ENCODE measurements at regions not wholly inside any gene's neighbourhood (a gene's known extent, or its start where the extent isn't known, plus 50 kb on each side); places are given as distances from the start of the nearest gene placed in this dataset.

- DNase-seq (ENCODE audit: low read depth), result no peak
Measured at GRCh38 chr6:152859225-152859624, 108.6 kb downstream of the VIP start.

GRCh38 chr6:152863618-152864326 is 113.2 kb downstream of the VIP start:
- no peak overlapping the region for H3K4me3 ChIP-seq (ENCODE audit: control insufficient read depth, low read depth, low read length)
- TF ChIP-seq, protein P1, sequence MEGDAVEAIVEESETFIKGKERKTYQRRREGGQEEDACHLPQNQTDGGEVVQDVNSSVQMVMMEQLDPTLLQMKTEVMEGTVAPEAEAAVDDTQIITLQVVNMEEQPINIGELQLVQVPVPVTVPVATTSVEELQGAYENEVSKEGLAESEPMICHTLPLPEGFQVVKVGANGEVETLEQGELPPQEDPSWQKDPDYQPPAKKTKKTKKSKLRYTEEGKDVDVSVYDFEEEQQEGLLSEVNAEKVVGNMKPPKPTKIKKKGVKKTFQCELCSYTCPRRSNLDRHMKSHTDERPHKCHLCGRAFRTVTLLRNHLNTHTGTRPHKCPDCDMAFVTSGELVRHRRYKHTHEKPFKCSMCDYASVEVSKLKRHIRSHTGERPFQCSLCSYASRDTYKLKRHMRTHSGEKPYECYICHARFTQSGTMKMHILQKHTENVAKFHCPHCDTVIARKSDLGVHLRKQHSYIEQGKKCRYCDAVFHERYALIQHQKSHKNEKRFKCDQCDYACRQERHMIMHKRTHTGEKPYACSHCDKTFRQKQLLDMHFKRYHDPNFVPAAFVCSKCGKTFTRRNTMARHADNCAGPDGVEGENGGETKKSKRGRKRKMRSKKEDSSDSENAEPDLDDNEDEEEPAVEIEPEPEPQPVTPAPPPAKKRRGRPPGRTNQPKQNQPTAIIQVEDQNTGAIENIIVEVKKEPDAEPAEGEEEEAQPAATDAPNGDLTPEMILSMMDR (IDR thresholded peaks at IDR 0.05; ENCODE audit: control insufficient read depth, insufficient read depth, low read depth, low read length, missing control alignments), result peak; percentile 69
- peak; percentile 44 for DNase-seq (ENCODE audit: low read depth)

More at GRCh38 chr6:152859225-152859624, 108.6 kb downstream of the VIP start:
- TF ChIP-seq, protein P1 (IDR thresholded peaks at IDR 0.05; ENCODE audit: control insufficient read depth, insufficient read depth, low read depth, low read length, missing control alignments), result no peak
- H3K4me3 ChIP-seq (ENCODE audit: control insufficient read depth, low read depth, low read length), result no peak overlapping the region

GRCh38 chr6:152874267-152874666 is 108.6 kb downstream of the FBXO5 start:
- no peak overlapping the region for H3K4me3 ChIP-seq (ENCODE audit: control insufficient read depth, low read depth, low read length)
- TF ChIP-seq, protein P1 (IDR thresholded peaks at IDR 0.05; ENCODE audit: control insufficient read depth, insufficient read depth, low read depth, low read length, missing control alignments), result no peak
- no peak for DNase-seq (ENCODE audit: low read depth)

DNA sequence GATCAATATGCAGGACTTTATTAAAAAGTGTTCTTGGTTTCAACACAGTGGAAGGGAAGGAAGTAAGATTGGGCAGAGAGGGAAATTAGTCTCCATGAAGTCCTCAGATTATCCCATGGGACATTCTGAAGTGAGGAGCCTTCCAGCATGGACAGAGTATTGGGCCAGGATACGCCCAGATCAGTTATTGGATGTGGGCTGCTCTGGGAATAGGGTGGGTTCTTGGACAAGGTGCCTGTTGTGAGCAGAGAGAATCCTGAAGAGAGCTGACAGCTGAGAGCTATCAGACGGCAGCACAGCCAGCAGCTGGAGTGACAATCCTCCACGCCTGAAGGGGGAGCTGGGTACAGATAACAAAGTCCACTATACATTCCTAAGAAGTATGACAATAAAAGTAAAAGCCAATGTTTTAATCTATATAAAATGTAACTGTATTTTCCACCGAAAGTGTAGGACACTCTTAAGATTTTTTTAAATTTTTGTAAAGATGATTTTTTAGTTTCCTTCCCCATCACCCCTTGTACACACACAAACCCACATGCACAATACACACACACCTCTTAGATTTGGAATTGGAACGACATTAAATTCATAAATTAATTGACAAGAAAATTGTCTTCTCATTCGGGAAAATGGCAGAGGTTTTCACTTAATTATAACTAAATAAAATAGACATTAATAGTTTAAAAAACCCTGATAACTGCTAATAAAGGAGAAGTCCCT is 107.8 kb downstream of the FBXO5 start:
- no peak overlapping the region for H3K4me3 ChIP-seq (ENCODE audit: control insufficient read depth, low read depth, low read length)
- TF ChIP-seq, protein P1 (IDR thresholded peaks at IDR 0.05; ENCODE audit: control insufficient read depth, insufficient read depth, low read depth, low read length, missing control alignments), result no peak
- DNase-seq (ENCODE audit: low read depth), result no peak

DNA sequence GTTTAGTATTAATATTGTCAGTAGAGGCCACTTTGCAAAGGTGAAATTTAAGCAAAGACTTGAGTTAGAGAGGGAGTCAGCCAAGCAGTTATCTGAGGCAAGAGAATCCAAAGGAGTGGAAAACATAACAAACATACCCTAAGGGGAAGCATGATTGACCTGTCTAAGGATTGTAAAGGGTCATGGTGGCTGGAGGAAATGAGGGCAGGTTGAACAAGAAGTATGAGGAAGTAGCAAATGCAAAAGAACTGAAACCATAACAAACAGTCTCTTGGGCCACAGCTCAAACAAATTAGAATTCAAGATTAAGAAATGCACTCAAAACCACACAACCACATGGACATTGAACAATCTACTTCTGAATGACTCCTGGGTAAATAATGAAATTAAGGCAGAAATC is 103.2 kb downstream of the FBXO5 start:
- TF ChIP-seq, protein P1 (IDR thresholded peaks at IDR 0.05; ENCODE audit: control insufficient read depth, insufficient read depth, low read depth, low read length, missing control alignments), result no peak
- H3K4me3 ChIP-seq (ENCODE audit: control insufficient read depth, low read depth, low read length), result no peak overlapping the region
- no peak for DNase-seq (ENCODE audit: low read depth)

GRCh38 chr6:152893187-152893586 is 89.7 kb downstream of the FBXO5 start:
- TF ChIP-seq, protein P1 (IDR thresholded peaks at IDR 0.05; ENCODE audit: control insufficient read depth, insufficient read depth, low read depth, low read length, missing control alignments), result no peak

More at GRCh38 chr6:152893187-152893586, 89.7 kb downstream of the FBXO5 start:
- DNase-seq (ENCODE audit: low read depth), result no peak
- no peak overlapping the region for H3K4me3 ChIP-seq (ENCODE audit: control insufficient read depth, low read depth, low read length)

Data from AG09309 (cell line).